ENCODE measurements at regions not wholly inside any gene's neighbourhood (a gene's known extent, or its start where the extent isn't known, plus 50 kb on each side); places are given as distances from the start of the nearest gene placed in this dataset.
A peak's percentile ranks its signal among the peaks of the same experiment; 100 is the strongest.
"Not testable (repeated sequence)": the region's sequence is repeated elsewhere in the genome, so short reads cannot be mapped to it uniquely, and the experiment has no call there.

GRCh38 chr20:22529150-22530019 lies 55.0 kb downstream of the FOXA2 start:
- H3K27me3 ChIP-seq = no peaks in the 10 kb centered on the region
- DNase-seq = no peak
- H3K9me3 ChIP-seq (replicated peaks) = no peaks in the 10 kb centered on the region
- no peaks in the 10 kb centered on the region for H3K36me3 ChIP-seq
- H3K4me3 ChIP-seq = no peak overlapping the region
- H3K4me1 ChIP-seq = no peaks in the 10 kb centered on the region
- no peak overlapping the region for H3K27ac ChIP-seq

GRCh38 chr20:22526512-22527012 lies 57.8 kb downstream of the FOXA2 start:
- no peaks in the 10 kb centered on the region for H3K36me3 ChIP-seq
- H3K27me3 ChIP-seq = no peaks in the 10 kb centered on the region
- H3K4me3 ChIP-seq = no peak overlapping the region
- H3K9me3 ChIP-seq (replicated peaks) = no peaks in the 10 kb centered on the region
- no peak overlapping the region for H3K27ac ChIP-seq
- no peaks in the 10 kb centered on the region for H3K4me1 ChIP-seq
- no peak for DNase-seq

- Histone ChIP-seq H3K4me3 (no peak overlapping the region), H3K27ac (no peak overlapping the region), H3K36me3 (no peaks in the 10 kb centered on the region), H3K27me3 (no peaks in the 10 kb centered on the region), H3K9me3 (replicated peaks) (no peaks in the 10 kb centered on the region), H3K4me1 (no peaks in the 10 kb centered on the region)
- no peak for DNase-seq
Observed at GRCh38 chr20:22525821-22526220, 58.6 kb downstream of the FOXA2 start.

GRCh38 chr20:22525069-22525820 lies 59.1 kb downstream of the FOXA2 start:
- no peak for DNase-seq
- Histone ChIP-seq H3K27me3 (no peaks in the 10 kb centered on the region), H3K4me3 (no peak overlapping the region), H3K9me3 (replicated peaks) (no peaks in the 10 kb centered on the region), H3K4me1 (no peaks in the 10 kb centered on the region), H3K36me3 (no peaks in the 10 kb centered on the region), H3K27ac (no peak overlapping the region)

GRCh38 chr20:22524393-22525015 lies 59.9 kb downstream of the FOXA2 start:
- no peak for DNase-seq
- Histone ChIP-seq H3K9me3 (replicated peaks) (no peaks in the 10 kb centered on the region), H3K27me3 (no peaks in the 10 kb centered on the region), H3K36me3 (no peaks in the 10 kb centered on the region), H3K27ac (no peak overlapping the region), H3K4me1 (no peaks in the 10 kb centered on the region), H3K4me3 (no peak overlapping the region)

GRCh38 chr20:22523499-22524392 lies 60.6 kb downstream of the FOXA2 start:
- H3K27ac ChIP-seq = no peak overlapping the region
- no peaks in the 10 kb centered on the region for H3K9me3 ChIP-seq (replicated peaks)
- no peaks in the 10 kb centered on the region for H3K36me3 ChIP-seq
- H3K4me1 ChIP-seq = no peaks in the 10 kb centered on the region
- H3K4me3 ChIP-seq = no peak overlapping the region
- DNase-seq = no peak
- H3K27me3 ChIP-seq = no peaks in the 10 kb centered on the region

- no peaks in the 10 kb centered on the region for H3K9me3 ChIP-seq (replicated peaks)
- no peaks in the 10 kb centered on the region for H3K27me3 ChIP-seq
- no peak overlapping the region for H3K4me3 ChIP-seq
- H3K4me1 ChIP-seq = no peaks in the 10 kb centered on the region
- no peak overlapping the region for H3K27ac ChIP-seq
- no peaks in the 10 kb centered on the region for H3K36me3 ChIP-seq
- DNase-seq = no peak
Observed at GRCh38 chr20:22523128-22523498, 61.3 kb downstream of the FOXA2 start.

- Histone ChIP-seq H3K27me3 (no peaks in the 10 kb centered on the region), H3K27ac (no peak overlapping the region), H3K9me3 (replicated peaks) (no peaks in the 10 kb centered on the region), H3K4me3 (no peak overlapping the region), H3K4me1 (no peaks in the 10 kb centered on the region), H3K36me3 (no peaks in the 10 kb centered on the region)
- DNase-seq = no peak
Observed at GRCh38 chr20:22522701-22523100, 61.7 kb downstream of the FOXA2 start.

GRCh38 chr20:22521940-22522339 lies 62.4 kb downstream of the FOXA2 start:
- not testable (repeated sequence) for H3K27me3 ChIP-seq; H3K4me3 ChIP-seq; H3K36me3 ChIP-seq; H3K9me3 ChIP-seq (replicated peaks); H3K4me1 ChIP-seq; DNase-seq; H3K27ac ChIP-seq

- no peaks in the 10 kb centered on the region for H3K4me1 ChIP-seq
- H3K9me3 ChIP-seq (replicated peaks) = no peaks in the 10 kb centered on the region
- no peaks in the 10 kb centered on the region for H3K36me3 ChIP-seq
- no peak overlapping the region for H3K27ac ChIP-seq
- H3K27me3 ChIP-seq = no peaks in the 10 kb centered on the region
- no peak overlapping the region for H3K4me3 ChIP-seq
- DNase-seq = no peak
Observed at GRCh38 chr20:22520381-22520780, 64.0 kb downstream of the FOXA2 start.

GRCh38 chr20:22515264-22515663 lies 69.1 kb downstream of the FOXA2 start:
- H3K4me1 ChIP-seq = peaks cover 17% of the 10 kb centered on the region
- no peaks in the 10 kb centered on the region for H3K36me3 ChIP-seq
- no peak for DNase-seq
- no peaks in the 10 kb centered on the region for H3K27me3 ChIP-seq
- no peak overlapping the region for H3K4me3 ChIP-seq
- no peak overlapping the region for H3K27ac ChIP-seq
- no peaks in the 10 kb centered on the region for H3K9me3 ChIP-seq (replicated peaks)

GRCh38 chr20:22513574-22513973 lies 70.8 kb downstream of the FOXA2 start:
- Histone ChIP-seq H3K27me3 (no peaks in the 10 kb centered on the region), H3K36me3 (no peaks in the 10 kb centered on the region), H3K4me1 (peaks cover 25% of the 10 kb centered on the region), H3K9me3 (replicated peaks) (no peaks in the 10 kb centered on the region), H3K4me3 (no peak overlapping the region), H3K27ac (no peak overlapping the region)
- no peak for DNase-seq

GRCh38 chr20:22512911-22513489 lies 71.4 kb downstream of the FOXA2 start:
- H3K36me3 ChIP-seq = no peaks in the 10 kb centered on the region
- H3K4me1 ChIP-seq = peaks cover 25% of the 10 kb centered on the region
- peak overlapping the region; percentile 26; the same call in 1 of the 2 replicates for H3K27ac ChIP-seq
- H3K9me3 ChIP-seq (replicated peaks) = no peaks in the 10 kb centered on the region
- H3K27me3 ChIP-seq = no peaks in the 10 kb centered on the region
- DNase-seq = no peak
- peak overlapping the region; percentile 33 for H3K4me3 ChIP-seq
